Spleen (tissue), 11 donors: ENCODE measurements at regions not wholly inside any gene's neighbourhood (a gene's known extent, or its start where the extent isn't known, plus 50 kb on each side); places are given as distances from the start of the nearest gene placed in this dataset.
"Not testable (repeated sequence)": the region's sequence is repeated elsewhere in the genome, so short reads cannot be mapped to it uniquely, and the experiment has no call there.

Experiments used
- DNase-seq: peaks from one replicate; pipeline ENCODE4 v3.0.0-alpha.2; 2020
- H3K27ac ChIP-seq, 8 donors: fragments of 200-600 bp; sonication (generic) in 7 of 8; 1 replicate in 4 of 8; 2 replicates in 4 of 8; pipeline versions ENCODE4 v1.5.0 to v1.8.0; 2016 to 2021; ENCODE audit warnings: inconsistent platforms in 4 of 8, mild to moderate bottlenecking in 4 of 8, moderate library complexity in 1 of 8
- H3K27me3 ChIP-seq, 7 donors: fragments of 200-600 bp; sonication (generic) in 6 of 7; replicated peaks in 1 of 7; 1 replicate in 4 of 7; 2 replicates in 3 of 7; pipeline versions ENCODE4 v1.5.0 to v1.8.0; 2016 to 2021; ENCODE audit warnings: inconsistent platforms in 3 of 7, mild to moderate bottlenecking in 1 of 7
- H3K36me3 ChIP-seq, 6 donors: fragments of 200-600 bp; sonication (generic) in 5 of 6; 1 replicate in 4 of 6; 2 replicates in 2 of 6; pipeline versions ENCODE4 v1.5.0 to v1.8.0; 2016 to 2021; ENCODE audit warnings: inconsistent platforms in 2 of 6
- H3K4me1 ChIP-seq, 6 donors: fragments of 200-600 bp; sonication (generic) in 5 of 6; 1 replicate in 3 of 6; 2 replicates in 3 of 6; pipeline versions ENCODE4 v1.5.0 to v1.8.0; 2016 to 2021; ENCODE audit warnings: inconsistent platforms in 3 of 6
- H3K4me3 ChIP-seq, 8 donors: fragments of 200-600 bp; sonication (generic) in 7 of 8; 1 replicate in 4 of 8; 2 replicates in 4 of 8; pipeline versions ENCODE4 v1.5.0 to v1.8.0; 2016 to 2021; ENCODE audit warnings: inconsistent platforms in 4 of 8, mild to moderate bottlenecking in 4 of 8, moderate library complexity in 2 of 8
- H3K9me3 ChIP-seq, 8 donors: fragments of 200-600 bp; sonication (generic) in 7 of 8; 1 replicate in 4 of 8; 2 replicates in 4 of 8; pipeline versions ENCODE4 v1.5.0 to v1.8.0; 2016 to 2021; ENCODE audit warnings: inconsistent platforms in 4 of 8
- CTCF ChIP-seq, 11 experiments: fragments of 200-600 bp in 7 of 11; fragments of 450-650 bp in 4 of 11; sonication (generic) in 4 of 11; IDR thresholded peaks in 8 of 11; conservative IDR thresholded peaks in 3 of 11; 1 replicate in 7 of 11; 2 replicates in 4 of 11; pipeline versions ENCODE4 v1.4.0 to v1.8.0; 2016 to 2021; ENCODE audit warnings: antibody characterized with exemption in 11 of 11, inconsistent platforms in 4 of 11, mild to moderate bottlenecking in 1 of 11
- POLR2A ChIP-seq, 3 donors: fragments of 450-650 bp; IDR thresholded peaks; one replicate each; pipeline ENCODE4 v1.5.1; 2017; ENCODE audit warnings: antibody characterized with exemption in 3 of 3, mild to moderate bottlenecking in 1 of 3
- POLR2AphosphoS5 ChIP-seq, 3 donors: sonication (generic); formaldehyde crosslinking; IDR thresholded peaks; one replicate each; pipeline ENCODE4 v1.5.1; 2017; ENCODE audit warnings: antibody characterized with exemption in 3 of 3
- WGBS, 5 donors: extraction: QIAGEN DNeasy Blood & Tissue Kit in 3 of 5; methylation state at CpG; one replicate each; pipeline versions ENCODE4 v1.1.5 to v1.1.7; 2013 to 2018; 5-methylcytosine and 5-hydroxymethylcytosine counted together
- intact Hi-C: fragments of 100-400 bp; cut with DNase I; formaldehyde crosslinking; loops from one replicate; pipeline ENCODE4 v1.15.0; 2023; ENCODE audit warnings: low total_unique reads
- donor health status: healthy with polysubstance abuse.
- donor health status: DM: no; HTN: no; CAD: no; lungs with moderate emphysema.
- donor health status: DM: no; HTN: no; CAD: no.
- donor health status: Bipolar disorder and iron deficiency.
- donor health status: healthy.
- donor health status: DM: no; HTN: no; CAD: no.
- donor health status: DM: yes; HTN: yes; CAD: no.

GRCh38 chr14:96711559-96712267 lies 85.5 kb upstream of the VRK1 start:
- Histone ChIP-seq H3K36me3 (no peaks in the 10 kb centered on the region), H3K27me3 (peaks cover 0 to 41% (median 0%) of the 10 kb centered on the region in 7 donors), H3K27ac (no peak overlapping the region), H3K9me3 (no peaks in the 10 kb centered on the region), H3K4me1 (no peaks in the 10 kb centered on the region), H3K4me3 (no peak overlapping the region)
- whole genome bisulfite sequencing, 5 donors = 78 to 87% (median 81%) methylated on average over 11 to 15 of the region's 15 CpGs
- DNase-seq = no peak
- intact Hi-C loops = no loop called here
- TF ChIP-seq POLR2AphosphoS5 (IDR thresholded peaks at IDR 0.05) (no peak), POLR2A (IDR thresholded peaks at IDR 0.05) (no peak), CTCF (IDR thresholded peaks at IDR 0.05 in 8 of 11, conservative IDR thresholded peaks at IDR 0.05 in 3 of 11) (no peak)

- TF ChIP-seq CTCF (IDR thresholded peaks at IDR 0.05 in 8 of 11, conservative IDR thresholded peaks at IDR 0.05 in 3 of 11) = no peak
- no peak for TF ChIP-seq POLR2A (IDR thresholded peaks at IDR 0.05)
- TF ChIP-seq POLR2AphosphoS5 (IDR thresholded peaks at IDR 0.05) = no peak
- Histone ChIP-seq H3K9me3 (no peaks in the 10 kb centered on the region), H3K4me1 (no peaks in the 10 kb centered on the region), H3K4me3 (no peak overlapping the region), H3K27me3 (peaks cover 0 to 42% (median 0%) of the 10 kb centered on the region in 7 donors), H3K36me3 (no peaks in the 10 kb centered on the region), H3K27ac (no peak overlapping the region)
- WGBS, 5 donors = 52 to 77% (median 62%) methylated on average over 7 of the region's 7 CpGs
- DNase-seq = no peak
- intact Hi-C loops = no loop called here
These were observed 83.8 kb upstream of the VRK1 start for GRCh38 chr14:96713426-96713825.

- DNase-seq, H3K36me3 ChIP-seq, H3K4me3 ChIP-seq, H3K27ac ChIP-seq, H3K9me3 ChIP-seq, H3K4me1 ChIP-seq, intact Hi-C loops: not testable (repeated sequence)
- peaks cover 0 to 42% (median 0%) of the 10 kb centered on the region in 7 donors for H3K27me3 ChIP-seq
- 84 to 93% (median 85%) methylated on average over 10 of the region's 10 CpGs for WGBS, 5 donors
These were observed 82.6 kb upstream of the VRK1 start for GRCh38 chr14:96714537-96714936.

- WGBS, 5 donors = 75 to 92% (median 88%) methylated on average over 5 of the region's 5 CpGs
- intact Hi-C loops = no loop called here
- Histone ChIP-seq H3K27me3 (peaks cover 0 to 37% (median 0%) of the 10 kb centered on the region in 7 donors), H3K36me3 (no peaks in the 10 kb centered on the region), H3K9me3 (no peaks in the 10 kb centered on the region), H3K4me1 (no peaks in the 10 kb centered on the region), H3K4me3 (no peak overlapping the region), H3K27ac (no peak overlapping the region)
- TF ChIP-seq CTCF (IDR thresholded peaks at IDR 0.05 in 8 of 11, conservative IDR thresholded peaks at IDR 0.05 in 3 of 11) (no peak), POLR2AphosphoS5 (IDR thresholded peaks at IDR 0.05) (no peak), POLR2A (IDR thresholded peaks at IDR 0.05) (no peak)
- no peak for DNase-seq
These were observed 80.1 kb upstream of the VRK1 start for GRCh38 chr14:96717116-96717515.
